HG03342 (cell line): ENCODE measurements at regions not wholly inside any gene's neighbourhood (a gene's known extent, or its start where the extent isn't known, plus 50 kb on each side); places are given as distances from the start of the nearest gene placed in this dataset.

Source experiments
- ATAC-seq: cut with Tn5 transposase; IDR thresholded peaks from one replicate; pipeline ENCODE4 v1.9.1; 2021; ENCODE audit warnings: mild to moderate bottlenecking, moderate library complexity; ENCODE audit not compliant: unreplicated experiment

GRCh38 chr9:38287420-38287985, 105.0 kb upstream of the ALDH1B1 start:
- no peak for ATAC-seq

GRCh38 chr9:38286766-38287165, 105.7 kb upstream of the ALDH1B1 start:
- ATAC-seq = no peak

GRCh38 chr9:38286357-38286756, 106.1 kb upstream of the ALDH1B1 start:
- no peak for ATAC-seq

GRCh38 chr9:38285236-38285635, 107.3 kb upstream of the ALDH1B1 start:
- no peak for ATAC-seq

GRCh38 chr9:38284588-38285051, 107.9 kb upstream of the ALDH1B1 start:
- no peak for ATAC-seq

- no peak for ATAC-seq
Measured at GRCh38 chr9:38284039-38284575, 108.4 kb upstream of the ALDH1B1 start.

GRCh38 chr9:38282756-38283155, 109.7 kb upstream of the ALDH1B1 start:
- no peak for ATAC-seq

GRCh38 chr9:38281917-38282316, 110.6 kb upstream of the ALDH1B1 start:
- ATAC-seq = no peak

- no peak for ATAC-seq
Measured at GRCh38 chr9:38281196-38281595, 111.3 kb upstream of the ALDH1B1 start.

GRCh38 chr9:38280251-38280800, 112.2 kb upstream of the ALDH1B1 start:
- ATAC-seq = no peak

GRCh38 chr9:38278931-38279679, 113.4 kb upstream of the ALDH1B1 start:
- no peak for ATAC-seq

GRCh38 chr9:38278457-38278856, 114.0 kb upstream of the ALDH1B1 start:
- no peak for ATAC-seq

- no peak for ATAC-seq
Measured at GRCh38 chr9:38277601-38278200, 114.8 kb upstream of the ALDH1B1 start.

GRCh38 chr9:38276771-38277439, 115.6 kb upstream of the ALDH1B1 start:
- ATAC-seq = no peak

- no peak for ATAC-seq
Measured at GRCh38 chr9:38274800-38275199, 117.7 kb upstream of the ALDH1B1 start.

- ATAC-seq = no peak
Measured at GRCh38 chr9:38272710-38273109, 119.8 kb upstream of the ALDH1B1 start.

- no peak for ATAC-seq
Measured at GRCh38 chr9:38271666-38272241, 120.7 kb upstream of the ALDH1B1 start.

- ATAC-seq = no peak
Measured at GRCh38 chr9:38269775-38270174, 122.7 kb upstream of the ALDH1B1 start.

- no peak for ATAC-seq
Measured at GRCh38 chr9:38263532-38263931, 129.0 kb upstream of the ALDH1B1 start.

GRCh38 chr9:38259519-38260218, 132.8 kb upstream of the ALDH1B1 start:
- ATAC-seq = no peak
